ENCODE measurements at regions not wholly inside any gene's neighbourhood (a gene's known extent, or its start where the extent isn't known, plus 50 kb on each side); places are given as distances from the start of the nearest gene placed in this dataset.

- BruUV-seq (replicated peaks) = no TSS peak
- Histone ChIP-seq H3K27ac (ENCODE audit: low read depth, low read length) (no peak overlapping the region), H2AFZ (ENCODE audit: low read depth, low read length, poor library complexity, severe bottlenecking) (no peak overlapping the region), H3K79me2 (ENCODE audit: insufficient read depth, low read length) (no peaks in the 10 kb centered on the region), H3K9ac (ENCODE audit: low read length) (no peak overlapping the region), H3K9me2 (ENCODE audit: insufficient read depth) (no peaks in the 10 kb centered on the region), H3K36me3 (ENCODE audit: control insufficient read depth in 1 of 2, insufficient read depth in 2 of 2, low read length in 2 of 2) (no peaks in the 10 kb centered on the region; a peak in 1 of 4 replicates), H3K27me3 (ENCODE audit: insufficient read depth, low read length) (no peaks in the 10 kb centered on the region), H3K4me2 (ENCODE audit: low read length) (no peak overlapping the region), H4K20me1 (ENCODE audit: insufficient read depth) (no peaks in the 10 kb centered on the region), H3K4me1 (ENCODE audit: control insufficient read depth in 1 of 2, insufficient read depth in 2 of 2, low read length in 2 of 2) (no peaks in the 10 kb centered on the region), H3K9me3 (ENCODE audit: control insufficient read depth in 1 of 2, insufficient read depth in 1 of 2, low read depth in 1 of 2, low read length in 2 of 2) (peaks cover 4% of the 10 kb centered on the region in 2 experiments; a peak in 2 of 4 replicates), H3K4me3 (replicated peaks in 1 of 2; ENCODE audit: low read depth in 1 of 2, low read length in 2 of 2) (no peak overlapping the region)
- ATAC-seq (no peak), DNase-seq (ENCODE audit: low read depth, low spot score) (no peak)
- no peak for TF ChIP-seq MAX (IDR thresholded peaks at IDR 0.05)
- no peak for TF ChIP-seq REST (IDR thresholded peaks at IDR 0.05; ENCODE audit: low read depth)
- TF ChIP-seq EGR1 (IDR thresholded peaks at IDR 0.05; ENCODE audit: low read depth) = no peak
- no peak for TF ChIP-seq ZFX (IDR thresholded peaks at IDR 0.05)
- no peak for TF ChIP-seq EZH2phosphoT487 (IDR thresholded peaks at IDR 0.05; ENCODE audit: borderline replicate concordance)
- TF ChIP-seq, protein P1, sequence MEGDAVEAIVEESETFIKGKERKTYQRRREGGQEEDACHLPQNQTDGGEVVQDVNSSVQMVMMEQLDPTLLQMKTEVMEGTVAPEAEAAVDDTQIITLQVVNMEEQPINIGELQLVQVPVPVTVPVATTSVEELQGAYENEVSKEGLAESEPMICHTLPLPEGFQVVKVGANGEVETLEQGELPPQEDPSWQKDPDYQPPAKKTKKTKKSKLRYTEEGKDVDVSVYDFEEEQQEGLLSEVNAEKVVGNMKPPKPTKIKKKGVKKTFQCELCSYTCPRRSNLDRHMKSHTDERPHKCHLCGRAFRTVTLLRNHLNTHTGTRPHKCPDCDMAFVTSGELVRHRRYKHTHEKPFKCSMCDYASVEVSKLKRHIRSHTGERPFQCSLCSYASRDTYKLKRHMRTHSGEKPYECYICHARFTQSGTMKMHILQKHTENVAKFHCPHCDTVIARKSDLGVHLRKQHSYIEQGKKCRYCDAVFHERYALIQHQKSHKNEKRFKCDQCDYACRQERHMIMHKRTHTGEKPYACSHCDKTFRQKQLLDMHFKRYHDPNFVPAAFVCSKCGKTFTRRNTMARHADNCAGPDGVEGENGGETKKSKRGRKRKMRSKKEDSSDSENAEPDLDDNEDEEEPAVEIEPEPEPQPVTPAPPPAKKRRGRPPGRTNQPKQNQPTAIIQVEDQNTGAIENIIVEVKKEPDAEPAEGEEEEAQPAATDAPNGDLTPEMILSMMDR (IDR thresholded peaks at IDR 0.05 in 2 of 3, conservative IDR thresholded peaks at IDR 0.05 in 1 of 3; ENCODE audit: borderline replicate concordance in 1 of 3, insufficient read depth in 1 of 3, low read depth in 2 of 3, low read length in 2 of 3) = no peak
- TF ChIP-seq ZNF274 (IDR thresholded peaks at IDR 0.05; ENCODE audit: low read depth, low read length) = no peak
- no peak for TF ChIP-seq POLR2AphosphoS5 (IDR thresholded peaks at IDR 0.05; ENCODE audit: low read depth, low read length)
- TF ChIP-seq ELF1 (IDR thresholded peaks at IDR 0.05; ENCODE audit: borderline replicate concordance, low read depth) = no peak
- no peak for TF ChIP-seq SP1 (IDR thresholded peaks at IDR 0.05; ENCODE audit: low read depth)
- no peak for TF ChIP-seq JUND (IDR thresholded peaks at IDR 0.05)
- TF ChIP-seq POLR2A (IDR thresholded peaks at IDR 0.05; ENCODE audit: borderline replicate concordance, extremely low read depth, insufficient read depth, insufficient read length) = no peak
- no peak for TF ChIP-seq CEBPB (IDR thresholded peaks at IDR 0.05; ENCODE audit: low read depth)
- no peak for TF ChIP-seq RAD21 (IDR thresholded peaks at IDR 0.05; ENCODE audit: low read depth)
- no peak for TF ChIP-seq TCF7L2 (IDR thresholded peaks at IDR 0.05; ENCODE audit: borderline replicate concordance, extremely low read depth, insufficient read depth, insufficient read length)
- TF ChIP-seq YY1 (IDR thresholded peaks at IDR 0.05; ENCODE audit: extremely low read depth, insufficient replicate concordance, low read depth, low read length) = no peak
- no peak for TF ChIP-seq SRF (IDR thresholded peaks at IDR 0.05; ENCODE audit: low read depth)
- TF ChIP-seq FOSL1 (IDR thresholded peaks at IDR 0.05; ENCODE audit: low read depth) = no peak
- RAD21 ChIA-PET (ENCODE audit: low non-redundant PET in 1 of 2, low total read pairs in 2 of 2, uncharacterized antibody in 2 of 2, unreplicated experiment in 2 of 2) = no interaction called here
- intact Hi-C loops (cut with micrococcal nuclease) = no loop called here
- CTCF ChIA-PET = no interaction called here
- POLR2A ChIA-PET = no interaction called here
These were observed 332.7 kb upstream of the POU3F3 start for GRCh38 chr2:104521247-104521646.
